CD14-positive monocyte (primary cell): ENCODE measurements at regions not wholly inside any gene's neighbourhood (a gene's known extent, or its start where the extent isn't known, plus 50 kb on each side); places are given as distances from the start of the nearest gene placed in this dataset.

Experiments used
- DNase-seq, 3 donors: peaks; one replicate each; pipeline ENCODE4 v3.0.0-alpha.2; 2011 to 2022
- H2AFZ ChIP-seq: 2 replicates; pipeline ENCODE4 v1.6.0; 2012; ENCODE audit warnings: mild to moderate bottlenecking, low read depth, low read length, inconsistent platforms; ENCODE audit not compliant: insufficient read depth, poor library complexity, severe bottlenecking
- H3K27ac ChIP-seq, 2 donors: 1 replicate in 1 of 2; 2 replicates in 1 of 2; pipeline ENCODE4 v1.5.1; 2012 to 2013; ENCODE audit warnings: low read length in 2 of 2, control low read depth in 1 of 2, inconsistent platforms in 1 of 2, low read depth in 1 of 2, mild to moderate bottlenecking in 1 of 2
- H3K27me3 ChIP-seq, 2 donors: one replicate each; pipeline versions ENCODE4 v1.6.0 to v1.6.1; 2011 to 2013; ENCODE audit warnings: low read length in 2 of 2; ENCODE audit not compliant: control insufficient read depth in 2 of 2, insufficient read depth in 2 of 2
- H3K36me3 ChIP-seq, 2 donors: replicated peaks in 1 of 2; 1 replicate in 1 of 2; 2 replicates in 1 of 2; pipeline versions ENCODE4 v1.5.1 to v1.6.1; 2012 to 2013; ENCODE audit warnings: low read length in 2 of 2, control low read depth in 1 of 2, inconsistent platforms in 1 of 2, mild to moderate bottlenecking in 1 of 2; ENCODE audit not compliant: insufficient read depth in 2 of 2, control insufficient read depth in 1 of 2
- H3K4me1 ChIP-seq, 2 donors: 1 replicate in 1 of 2; 2 replicates in 1 of 2; pipeline versions ENCODE4 v1.5.1 to v1.6.1; 2012 to 2013; ENCODE audit warnings: low read length in 2 of 2, control low read depth in 1 of 2, inconsistent platforms in 1 of 2, mild to moderate bottlenecking in 1 of 2, moderate library complexity in 1 of 2; ENCODE audit not compliant: insufficient read depth in 2 of 2, control insufficient read depth in 1 of 2
- H3K4me2 ChIP-seq: replicated peaks from 2 replicates; pipeline ENCODE3; 2012; ENCODE audit warnings: low read length, moderate library complexity, mild to moderate bottlenecking; ENCODE audit not compliant: poor library complexity, severe bottlenecking; ENCODE audit errors: extremely low read depth
- H3K4me3 ChIP-seq, 3 experiments: fragments of 200-600 bp in 1 of 3; sonication (generic) in 1 of 3; replicated peaks in 1 of 3; 1 replicate in 2 of 3; 2 replicates in 1 of 3; pipeline ENCODE4 v1.5.1; 2011 to 2013; ENCODE audit warnings: low read length in 3 of 3, mild to moderate bottlenecking in 3 of 3, control low read depth in 2 of 3, low read depth in 2 of 3, inconsistent platforms in 1 of 3, moderate library complexity in 1 of 3
- H3K79me2 ChIP-seq: 2 replicates; pipeline ENCODE4 v1.6.0; 2012; ENCODE audit warnings: mild to moderate bottlenecking, control low read depth, inconsistent platforms, low read length, moderate library complexity; ENCODE audit not compliant: insufficient read depth
- H3K9ac ChIP-seq: 2 replicates; pipeline ENCODE4 v1.6.0; 2017; ENCODE audit warnings: low read length, mild to moderate bottlenecking; ENCODE audit not compliant: insufficient read depth, poor library complexity, severe bottlenecking
- H3K9me3 ChIP-seq, 2 donors: replicated peaks in 1 of 2; 1 replicate in 1 of 2; 2 replicates in 1 of 2; pipeline versions ENCODE4 v1.5.1 to v1.6.1; 2012 to 2013; ENCODE audit warnings: low read length in 2 of 2, control low read depth in 1 of 2; ENCODE audit not compliant: control insufficient read depth in 1 of 2, insufficient read depth in 1 of 2
- H4K20me1 ChIP-seq: 2 replicates; pipeline ENCODE4 v1.6.0; 2012; ENCODE audit warnings: mild to moderate bottlenecking, low read length, control low read depth, moderate library complexity; ENCODE audit not compliant: insufficient read depth
- H3K27ac Mint-ChIP-seq, 7 donors: one replicate each; pipeline ENCODE4 v1.8.0; 2020; ENCODE audit warnings: mild to moderate bottlenecking in 7 of 7, mixed read lengths in 7 of 7, moderate library complexity in 6 of 7, inconsistent platforms in 2 of 7
- H3K27me3 Mint-ChIP-seq, 3 donors: one replicate each; pipeline ENCODE4 v1.8.0; 2021 to 2022; ENCODE audit warnings: low read depth in 3 of 3, mild to moderate bottlenecking in 3 of 3, mixed read lengths in 3 of 3, moderate library complexity in 3 of 3, inconsistent platforms in 1 of 3
- H3K36me3 Mint-ChIP-seq, 2 donors: one replicate each; pipeline ENCODE4 v1.8.0; 2020; ENCODE audit warnings: mixed read lengths in 2 of 2, inconsistent platforms in 1 of 2, mild to moderate bottlenecking in 1 of 2
- H3K4me1 Mint-ChIP-seq: one replicate; pipeline ENCODE4 v1.8.0; 2020; ENCODE audit warnings: mild to moderate bottlenecking, mixed read lengths
- H3K4me3 Mint-ChIP-seq, 2 donors: one replicate each; pipeline ENCODE4 v1.8.0; 2020; ENCODE audit warnings: mild to moderate bottlenecking in 2 of 2, mixed read lengths in 2 of 2, moderate library complexity in 1 of 2
- H3K9me3 Mint-ChIP-seq, 7 donors: one replicate each; pipeline ENCODE4 v1.8.0; 2020 to 2022; ENCODE audit warnings: mixed read lengths in 7 of 7, mild to moderate bottlenecking in 6 of 7, moderate library complexity in 6 of 7, inconsistent platforms in 2 of 7
- CTCF ChIP-seq: fragments of 200-600 bp; IDR thresholded peaks from one replicate; pipeline ENCODE4 v1.8.0; 2022; ENCODE audit warnings: antibody characterized with exemption, mild to moderate bottlenecking
- WGBS: methylation state at CpG from one replicate; pipeline ENCODE4 v1.1.5; 2013; ENCODE audit warnings: missing lambda C conversion rate; ENCODE audit not compliant: insufficient coverage; 5-methylcytosine and 5-hydroxymethylcytosine counted together
- intact Hi-C, 2 donors: fragments of 100-400 bp; cut with micrococcal nuclease; formaldehyde crosslinking; loops; one replicate each; pipeline versions ENCODE4 v1.15.0 to v1.15.1; 2023

DNA sequence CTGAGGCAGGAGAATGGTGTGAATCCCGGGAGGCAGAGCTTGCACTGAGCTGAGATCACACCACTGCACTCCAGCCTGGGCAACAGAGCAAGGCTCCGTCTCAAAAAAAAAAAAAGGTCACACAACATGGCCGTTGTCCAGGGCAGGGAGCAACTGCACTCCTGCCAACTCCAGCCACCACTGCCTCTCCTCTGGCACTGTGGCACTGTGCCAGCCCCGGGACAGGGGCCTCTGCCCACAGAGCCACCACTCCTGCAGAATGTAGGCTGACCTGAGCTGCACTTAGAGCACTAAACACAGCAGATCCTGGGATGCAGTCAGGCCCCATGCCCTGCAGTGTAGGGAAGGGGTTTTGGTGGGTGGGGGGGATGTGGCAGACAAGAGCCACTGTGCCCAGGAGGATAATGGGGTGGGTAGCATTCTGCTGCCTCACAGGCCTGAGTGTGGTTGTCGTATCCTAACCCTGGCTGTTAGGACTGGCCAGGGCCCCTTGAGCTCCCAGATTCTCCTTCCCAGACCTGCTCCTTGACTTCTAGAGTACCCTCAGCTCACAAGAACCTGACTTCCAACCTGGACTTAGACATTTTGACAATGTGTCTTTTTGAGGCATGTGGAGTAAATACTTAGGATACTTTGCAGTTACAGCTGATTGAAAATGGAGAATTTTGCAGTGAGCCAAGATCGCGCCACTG, 69.4 kb upstream of the SH3RF3 start:
- intact Hi-C loops = no loop called here

GRCh38 chr2:109058802-109059201, 69.8 kb upstream of the EDAR start:
- 91% methylated on average over 6 of the region's 6 CpGs for WGBS
- DNase-seq = no peak

More for the DNA sequence above, 69.4 kb upstream of the SH3RF3 start:
- Histone ChIP-seq H4K20me1 (no peaks in the 10 kb centered on the region), H3K79me2 (no peaks in the 10 kb centered on the region), H3K4me3 (no peak overlapping the region), H3K36me3 (no peaks in the 10 kb centered on the region), H3K9me3 (no peaks in the 10 kb centered on the region), H2AFZ (no peak overlapping the region), H3K27ac (no peak overlapping the region), H3K4me2 (no peak overlapping the region), H3K4me1 (no peaks in the 10 kb centered on the region), H3K9ac (no peak overlapping the region), H3K27me3 (no peaks in the 10 kb centered on the region)
- no peak overlapping the region for H3K27ac Mint-ChIP-seq
- 77% methylated on average over 3 of the region's 7 CpGs for WGBS
- DNase-seq = no peak
- peaks cover 0 to 2% (median 0%) of the 10 kb centered on the region in 7 donors for H3K9me3 Mint-ChIP-seq
- peaks cover 0 to 1% (median 0%) of the 10 kb centered on the region in 3 donors for H3K27me3 Mint-ChIP-seq
- H3K4me3 Mint-ChIP-seq = no peak overlapping the region
- H3K4me1 Mint-ChIP-seq = no peaks in the 10 kb centered on the region
- TF ChIP-seq CTCF = no peak
- H3K36me3 Mint-ChIP-seq = no peaks in the 10 kb centered on the region

More at GRCh38 chr2:109058802-109059201, 69.8 kb upstream of the EDAR start:
- H4K20me1 ChIP-seq = no peaks in the 10 kb centered on the region
- no peak overlapping the region for H3K27ac Mint-ChIP-seq
- H3K4me1 Mint-ChIP-seq = no peaks in the 10 kb centered on the region
- no peak overlapping the region for H3K4me3 Mint-ChIP-seq
- no peak overlapping the region for H3K4me3 ChIP-seq
- TF ChIP-seq CTCF = no peak
- intact Hi-C loops = no loop called here
- H3K27me3 Mint-ChIP-seq = peaks cover 0 to 1% (median 0%) of the 10 kb centered on the region in 3 donors
- H3K9me3 Mint-ChIP-seq = peaks cover 0 to 2% (median 0%) of the 10 kb centered on the region in 7 donors
- no peaks in the 10 kb centered on the region for H3K36me3 ChIP-seq
- H3K79me2 ChIP-seq = no peaks in the 10 kb centered on the region
- H3K4me1 ChIP-seq = no peaks in the 10 kb centered on the region
- H3K27ac ChIP-seq = no peak overlapping the region
- H2AFZ ChIP-seq = no peak overlapping the region
- H3K9me3 ChIP-seq = no peaks in the 10 kb centered on the region
- no peaks in the 10 kb centered on the region for H3K36me3 Mint-ChIP-seq
- H3K9ac ChIP-seq = no peak overlapping the region
- no peaks in the 10 kb centered on the region for H3K27me3 ChIP-seq
- H3K4me2 ChIP-seq = no peak overlapping the region
